HG03064 (cell line): ENCODE measurements at regions not wholly inside any gene's neighbourhood (a gene's known extent, or its start where the extent isn't known, plus 50 kb on each side); places are given as distances from the start of the nearest gene placed in this dataset.

Source experiments
- ATAC-seq: cut with Tn5 transposase; IDR thresholded peaks from one replicate; pipeline ENCODE4 v1.9.1; 2021; ENCODE audit warnings: low read depth; ENCODE audit not compliant: unreplicated experiment

GRCh38 chr4:164154416-164154815 is 599.5 kb upstream of the SMIM31 start:
- ATAC-seq, result no peak

DNA sequence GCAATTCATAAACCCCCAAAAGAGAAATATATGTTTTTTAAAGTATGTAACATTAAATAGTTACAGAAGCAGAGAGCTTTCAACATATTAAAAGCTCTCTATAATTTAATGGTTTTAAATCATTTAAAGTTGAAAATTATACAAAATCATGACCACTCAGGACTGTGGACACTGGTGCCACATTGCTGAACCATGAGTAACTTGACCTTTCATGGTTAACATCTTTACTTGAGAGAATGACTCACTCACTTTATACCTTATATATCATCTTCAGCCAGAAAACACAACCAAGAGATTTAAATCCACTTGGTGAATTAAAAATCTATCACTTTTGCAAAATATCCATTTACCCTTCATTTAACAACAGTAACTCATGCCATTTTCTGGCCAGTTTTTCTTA is 584.3 kb upstream of the SMIM31 start:
- ATAC-seq, result no peak

DNA sequence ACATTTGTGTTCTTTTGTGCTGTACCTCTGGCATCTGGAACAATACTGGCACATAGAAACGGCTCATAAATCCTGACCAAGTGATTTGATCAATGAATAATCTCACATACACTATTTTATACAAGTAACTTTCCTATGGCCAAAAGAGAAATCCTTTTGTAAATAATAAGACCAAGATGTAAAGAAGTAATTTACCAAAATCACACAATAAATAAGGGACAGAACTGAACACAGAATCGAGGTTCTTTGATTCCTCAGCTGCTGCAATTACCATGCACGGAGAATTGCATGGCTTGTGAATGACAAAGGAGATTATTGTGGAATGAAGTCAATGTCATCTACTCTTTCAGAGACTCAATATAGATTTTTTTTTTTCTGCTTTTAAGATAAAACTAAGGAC is 576.8 kb upstream of the SMIM31 start:
- no peak for ATAC-seq

- ATAC-seq, result no peak
Measured at GRCh38 chr4:164177753-164178152, 576.2 kb upstream of the SMIM31 start.

- ATAC-seq, result no peak
Measured at GRCh38 chr4:164188236-164188635, 565.7 kb upstream of the SMIM31 start.

GRCh38 chr4:164192844-164193243 is 561.1 kb upstream of the SMIM31 start:
- ATAC-seq, result no peak

- ATAC-seq, result no peak
Measured at GRCh38 chr4:164193676-164194075, 560.3 kb upstream of the SMIM31 start.

- ATAC-seq, result no peak
Measured at GRCh38 chr4:164197556-164197955, 556.4 kb upstream of the SMIM31 start.

- ATAC-seq, result no peak
Measured at GRCh38 chr4:164203476-164203875, 550.5 kb upstream of the SMIM31 start.

DNA sequence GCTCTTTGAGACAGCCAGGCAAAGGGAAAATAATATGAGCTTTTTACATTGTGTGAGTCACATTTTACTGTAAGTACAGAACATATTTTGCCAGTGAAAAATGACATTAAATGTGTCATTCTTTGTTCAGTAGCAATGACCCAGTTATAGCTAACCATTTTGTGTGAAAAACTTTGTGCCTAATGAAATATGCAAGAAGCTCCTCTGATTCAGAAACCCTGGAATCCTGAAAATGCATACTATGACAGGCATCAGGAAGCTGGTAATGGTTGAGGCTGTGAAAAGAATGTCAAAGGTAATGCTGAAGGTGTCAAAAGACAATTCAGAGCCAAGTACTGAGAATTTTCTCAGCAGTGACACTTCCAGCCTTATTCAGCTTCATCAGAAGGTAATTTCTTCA is 549.5 kb upstream of the SMIM31 start:
- ATAC-seq, result no peak

DNA sequence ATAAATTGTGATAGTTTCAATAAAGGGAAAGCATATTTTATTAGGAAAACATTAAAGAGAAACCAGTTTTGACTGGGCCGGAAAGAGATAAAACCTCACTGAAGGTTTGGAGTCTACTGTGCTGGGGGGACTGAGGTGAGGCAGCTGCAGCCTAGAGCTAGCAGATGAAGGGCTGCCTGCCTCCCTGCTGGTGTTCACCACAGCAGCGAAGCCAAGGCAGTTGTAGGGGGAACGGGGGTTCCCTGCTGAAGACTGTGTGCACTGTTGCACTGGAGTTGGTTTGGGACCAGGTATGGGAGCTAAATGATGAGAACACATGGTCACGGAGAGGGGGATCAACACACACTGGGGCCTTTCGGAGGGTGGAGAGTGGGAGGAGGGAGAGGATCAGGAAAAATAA is 546.5 kb upstream of the SMIM31 start:
- ATAC-seq, result no peak

- no peak for ATAC-seq
Measured at GRCh38 chr4:164210377-164210776, 543.6 kb upstream of the SMIM31 start.

- ATAC-seq, result no peak
Measured at GRCh38 chr4:164212134-164212533, 541.8 kb upstream of the SMIM31 start.

DNA sequence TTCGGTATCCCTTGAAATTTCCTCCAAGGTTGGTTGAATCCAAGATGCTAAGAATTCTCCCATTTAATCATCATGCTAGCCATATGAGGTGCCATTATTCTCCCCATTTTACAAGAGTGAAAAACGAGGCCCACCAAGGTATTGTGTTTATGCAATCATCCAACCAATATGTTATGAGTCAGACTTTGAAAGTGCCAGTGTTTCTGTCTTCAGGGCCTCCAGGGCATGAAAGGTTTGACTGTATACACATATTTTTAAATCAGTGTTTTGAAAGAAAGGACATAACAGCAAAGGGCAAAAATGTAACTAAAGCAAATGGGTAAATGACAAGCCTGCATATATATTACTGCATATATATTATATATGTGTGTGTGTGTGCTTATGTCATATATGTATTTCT is 541.2 kb upstream of the SMIM31 start:
- ATAC-seq, result no peak

DNA sequence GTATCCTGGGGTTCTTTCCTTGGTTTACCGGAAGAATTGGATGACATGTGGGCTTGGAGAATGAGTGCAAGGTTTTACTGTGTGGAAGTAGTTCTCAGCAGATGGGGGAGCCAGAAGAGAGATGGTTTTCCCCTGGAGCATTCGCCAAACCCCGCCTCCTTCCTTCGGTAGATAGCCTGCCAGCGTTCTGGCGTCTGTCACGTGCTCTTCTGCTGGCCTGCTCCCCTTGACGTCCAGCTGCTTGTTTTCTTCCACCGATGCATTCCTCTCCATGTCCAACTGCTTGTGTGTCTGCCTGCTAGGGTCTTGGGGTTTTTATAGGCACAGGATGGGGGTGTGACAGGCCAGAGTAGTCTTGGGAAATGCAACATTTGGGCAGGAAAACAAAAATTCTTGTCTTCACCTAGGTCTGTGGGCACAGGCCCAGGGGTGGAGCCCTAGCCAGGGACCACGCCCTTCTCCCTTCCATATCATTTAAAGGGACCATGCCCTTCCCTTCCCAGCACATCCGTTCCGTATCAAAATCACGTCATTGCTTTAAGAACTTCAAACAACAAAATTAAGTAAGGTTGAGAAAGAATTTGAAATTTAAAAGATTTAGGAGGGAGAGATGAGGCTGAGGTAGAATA is 538.7 kb upstream of the SMIM31 start:
- no peak for ATAC-seq

DNA sequence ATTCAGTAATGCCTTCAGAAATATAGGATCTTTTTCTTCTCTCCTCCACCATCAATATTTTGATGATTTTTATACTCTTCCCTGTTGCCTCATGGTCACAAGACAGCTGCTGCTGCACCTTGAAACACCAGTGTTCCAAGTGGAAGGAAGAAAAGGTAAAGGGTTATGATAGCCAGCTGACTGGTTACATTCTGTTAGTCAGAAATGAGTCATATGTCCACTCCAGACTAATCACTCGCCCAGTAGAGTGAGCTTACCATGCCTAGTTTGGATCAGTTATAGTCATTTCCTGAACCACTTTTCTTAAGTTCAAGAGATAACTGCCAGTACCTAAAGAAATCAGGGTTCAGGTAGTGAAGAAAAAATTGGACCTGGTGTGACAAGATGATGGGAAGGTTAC is 532.3 kb upstream of the SMIM31 start:
- no peak for ATAC-seq

DNA sequence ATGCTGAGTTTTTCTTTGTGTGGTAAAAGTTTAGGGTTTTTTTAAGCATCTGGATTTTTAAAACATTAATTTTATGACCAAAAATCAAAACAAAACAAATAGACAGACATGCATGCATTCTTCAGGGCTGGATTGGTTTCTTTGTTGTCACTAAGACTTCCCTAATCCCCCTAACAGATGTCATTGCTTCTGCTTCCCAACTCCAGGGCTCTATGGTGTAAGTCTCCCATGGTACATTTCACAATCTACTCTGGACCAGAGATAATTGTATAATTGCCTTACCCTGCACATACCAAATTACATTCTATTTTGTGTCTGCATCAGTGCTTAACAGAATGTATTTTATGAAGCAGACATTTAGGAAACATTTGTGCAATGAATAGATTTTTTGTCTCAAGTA is 529.1 kb upstream of the SMIM31 start:
- no peak for ATAC-seq

DNA sequence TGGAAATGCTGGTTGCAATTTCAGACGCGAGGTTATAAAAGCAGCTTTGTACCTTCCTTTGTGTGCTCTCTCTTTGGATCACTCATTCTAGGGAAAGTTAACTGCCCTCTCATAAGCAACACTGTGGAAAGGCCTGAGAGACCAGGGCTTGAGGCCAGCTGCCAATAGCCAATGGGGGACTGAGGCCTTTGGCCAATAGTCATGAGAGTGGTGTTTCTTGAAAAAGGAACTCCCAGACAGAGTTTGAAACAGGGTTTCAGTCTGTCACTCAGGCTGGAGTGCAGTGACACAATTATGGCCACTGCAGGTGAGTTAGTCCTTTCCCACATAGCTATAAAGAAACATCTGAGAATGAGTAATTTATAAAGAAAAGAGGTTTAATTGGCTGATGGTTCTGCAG is 524.7 kb upstream of the SMIM31 start:
- no peak for ATAC-seq

GRCh38 chr4:164239433-164239832 is 514.5 kb upstream of the SMIM31 start:
- ATAC-seq, result no peak

- no peak for ATAC-seq
Measured at GRCh38 chr4:164239976-164240375, 514.0 kb upstream of the SMIM31 start.

GRCh38 chr4:164251257-164251656 is 502.7 kb upstream of the SMIM31 start:
- ATAC-seq, result no peak

DNA sequence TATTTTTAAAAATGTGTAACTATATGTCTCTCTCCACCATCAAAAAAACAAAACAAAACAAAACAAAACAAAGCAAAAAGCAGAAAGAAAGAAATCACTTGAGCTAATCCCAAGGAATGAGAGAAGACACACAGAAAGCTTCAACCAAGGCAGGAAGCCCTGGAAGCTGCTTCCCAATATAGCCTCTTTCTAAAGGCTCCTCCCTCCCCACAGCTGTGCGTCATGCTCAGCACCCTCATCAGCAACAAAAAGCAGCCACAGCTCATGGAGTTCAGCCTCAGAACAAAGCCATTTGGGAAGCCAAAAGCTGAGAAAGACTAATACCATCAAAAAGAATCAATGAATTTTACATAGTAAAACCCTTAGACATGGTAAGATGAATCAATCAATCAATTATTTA is 501.6 kb upstream of the SMIM31 start:
- ATAC-seq, result no peak

- ATAC-seq, result no peak
Measured at GRCh38 chr4:164261831-164262230, 492.1 kb upstream of the SMIM31 start.
